ENCODE measurements at regions not wholly inside any gene's neighbourhood (a gene's known extent, or its start where the extent isn't known, plus 50 kb on each side); places are given as distances from the start of the nearest gene placed in this dataset.
"Not testable (repeated sequence)": the region's sequence is repeated elsewhere in the genome, so short reads cannot be mapped to it uniquely, and the experiment has no call there.

DNA sequence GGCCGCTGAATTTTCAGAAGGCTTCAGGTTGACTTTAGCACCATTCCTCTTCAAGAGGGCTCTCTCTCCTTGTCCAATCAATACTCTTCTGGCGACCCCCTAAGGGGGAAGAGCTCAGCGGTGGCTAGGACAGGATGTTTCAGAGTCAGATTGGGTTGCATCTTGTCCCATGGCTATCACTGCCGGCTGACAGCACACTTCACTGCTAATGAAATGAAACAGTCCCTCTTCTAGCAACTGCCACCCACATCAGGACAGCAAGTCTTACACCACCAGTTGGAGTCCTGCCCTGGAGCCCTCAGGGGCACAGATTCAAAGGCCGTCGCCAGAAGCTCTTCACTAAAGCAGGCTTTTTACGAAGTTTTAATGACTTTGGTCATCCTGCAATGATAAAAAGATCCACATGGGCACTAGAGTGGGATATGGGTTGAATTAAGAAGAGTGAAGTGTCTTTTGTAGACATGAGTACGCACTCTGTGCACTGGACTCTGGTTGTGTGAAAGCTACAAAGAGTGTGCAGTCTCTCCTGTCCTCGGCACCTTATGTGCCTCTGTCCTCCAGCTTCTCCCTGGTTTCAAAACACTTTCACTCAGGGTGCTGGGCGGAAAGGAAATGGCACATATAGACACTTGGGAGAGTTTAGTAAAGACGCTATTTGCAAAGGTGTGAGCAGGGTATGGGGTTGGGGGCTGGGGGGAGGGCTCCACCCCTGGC is 66.1 kb upstream of the SLC22A16 start:
- Histone ChIP-seq H3K9me3 (no peaks in the 10 kb centered on the region), H3K36me3 (no peaks in the 10 kb centered on the region), H3K4me1 (no peaks in the 10 kb centered on the region), H3K27me3 (no peaks in the 10 kb centered on the region), H3K4me3 (no peak overlapping the region), H3K27ac (no peak overlapping the region)
- DNase-seq: no peak
- intact Hi-C loops (cut with DNase I): no loop called here
- ATAC-seq: no peak
- TF ChIP-seq, protein P1, sequence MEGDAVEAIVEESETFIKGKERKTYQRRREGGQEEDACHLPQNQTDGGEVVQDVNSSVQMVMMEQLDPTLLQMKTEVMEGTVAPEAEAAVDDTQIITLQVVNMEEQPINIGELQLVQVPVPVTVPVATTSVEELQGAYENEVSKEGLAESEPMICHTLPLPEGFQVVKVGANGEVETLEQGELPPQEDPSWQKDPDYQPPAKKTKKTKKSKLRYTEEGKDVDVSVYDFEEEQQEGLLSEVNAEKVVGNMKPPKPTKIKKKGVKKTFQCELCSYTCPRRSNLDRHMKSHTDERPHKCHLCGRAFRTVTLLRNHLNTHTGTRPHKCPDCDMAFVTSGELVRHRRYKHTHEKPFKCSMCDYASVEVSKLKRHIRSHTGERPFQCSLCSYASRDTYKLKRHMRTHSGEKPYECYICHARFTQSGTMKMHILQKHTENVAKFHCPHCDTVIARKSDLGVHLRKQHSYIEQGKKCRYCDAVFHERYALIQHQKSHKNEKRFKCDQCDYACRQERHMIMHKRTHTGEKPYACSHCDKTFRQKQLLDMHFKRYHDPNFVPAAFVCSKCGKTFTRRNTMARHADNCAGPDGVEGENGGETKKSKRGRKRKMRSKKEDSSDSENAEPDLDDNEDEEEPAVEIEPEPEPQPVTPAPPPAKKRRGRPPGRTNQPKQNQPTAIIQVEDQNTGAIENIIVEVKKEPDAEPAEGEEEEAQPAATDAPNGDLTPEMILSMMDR (IDR thresholded peaks at IDR 0.05): no peak

DNA sequence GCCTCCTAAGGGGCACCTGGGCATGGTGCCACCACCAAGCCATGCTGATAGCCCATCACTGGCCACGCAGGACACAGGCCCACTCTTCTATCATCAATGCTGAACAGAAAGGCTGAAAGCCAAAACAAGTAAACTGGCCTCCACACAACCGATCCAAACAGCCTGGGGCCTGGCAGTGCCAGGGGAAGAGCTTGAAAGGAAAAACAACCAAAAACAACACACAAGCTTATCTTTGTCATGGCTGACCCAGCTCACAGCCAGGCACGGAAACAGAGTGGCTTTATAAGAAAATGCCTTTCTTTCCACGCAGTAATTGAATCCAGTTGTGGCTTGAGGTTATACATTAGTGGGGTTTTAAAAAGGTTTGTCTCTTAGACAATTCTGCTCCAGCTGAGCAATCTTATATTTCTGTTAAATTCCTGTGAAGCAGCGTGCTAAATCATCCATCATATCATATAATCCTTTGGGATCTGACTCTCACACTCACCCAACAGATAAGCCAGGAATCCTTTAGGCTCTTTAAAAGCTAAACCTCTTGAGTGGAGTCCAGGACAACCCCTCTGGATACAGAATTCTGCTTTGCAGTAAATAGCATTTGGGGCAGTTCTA is 65.4 kb upstream of the SLC22A16 start:
- Histone ChIP-seq H3K4me1 (no peaks in the 10 kb centered on the region), H3K4me3 (no peak overlapping the region), H3K9me3 (no peaks in the 10 kb centered on the region), H3K27ac (no peak overlapping the region), H3K27me3 (no peaks in the 10 kb centered on the region), H3K36me3 (no peaks in the 10 kb centered on the region)
- TF ChIP-seq, protein P1 (IDR thresholded peaks at IDR 0.05): no peak
- no peak for DNase-seq
- ATAC-seq: no peak
- intact Hi-C loops (cut with DNase I): no loop called here

GRCh38 chr6:110539277-110540019 is 63.0 kb upstream of the SLC22A16 start:
- H3K4me1 ChIP-seq; H3K9me3 ChIP-seq; intact Hi-C loops (cut with DNase I); DNase-seq; ATAC-seq; H3K4me3 ChIP-seq; H3K36me3 ChIP-seq; H3K27me3 ChIP-seq; H3K27ac ChIP-seq: not testable (repeated sequence)

DNA sequence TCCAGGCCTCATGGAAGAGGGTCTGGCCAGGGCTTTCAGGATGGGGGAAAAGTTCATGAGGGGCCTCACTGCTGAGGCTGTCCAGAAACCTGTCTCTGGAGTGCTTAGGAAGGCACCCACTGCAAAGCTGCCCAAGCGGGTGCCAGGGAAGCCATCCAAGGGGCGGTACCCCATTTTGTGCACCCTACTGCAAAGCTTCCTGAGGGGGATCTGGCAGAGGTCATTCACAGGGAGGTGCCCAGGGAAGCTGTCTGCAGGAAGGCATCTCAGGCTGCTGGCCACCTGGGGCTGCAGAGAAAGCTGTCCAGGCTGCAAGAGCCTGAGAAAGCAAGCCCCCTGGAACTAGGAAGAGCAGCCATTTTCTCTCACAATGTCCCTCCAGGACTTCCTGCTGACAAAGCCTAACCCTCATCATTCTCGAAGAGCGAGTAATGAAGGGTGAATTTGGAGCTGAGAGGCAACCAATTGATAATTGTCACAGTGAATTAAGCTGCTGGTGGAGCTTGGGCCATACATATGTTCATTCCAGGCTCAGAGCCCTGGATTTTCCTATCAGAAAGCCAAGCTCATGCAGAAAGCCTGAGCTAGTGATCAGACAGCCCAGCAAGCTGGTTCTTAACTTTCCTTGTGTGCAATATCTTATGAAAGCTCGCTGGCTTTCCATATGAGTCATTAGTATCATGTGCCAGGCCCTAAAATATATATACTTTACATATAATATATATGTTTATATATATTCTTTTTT is 62.2 kb upstream of the SLC22A16 start:
- ATAC-seq: no peak
- H3K9me3 ChIP-seq: no peaks in the 10 kb centered on the region
- H3K36me3 ChIP-seq: no peaks in the 10 kb centered on the region
- intact Hi-C loops (cut with DNase I): no loop called here
- DNase-seq: no peak
- TF ChIP-seq, protein P1 (IDR thresholded peaks at IDR 0.05): no peak
- no peak overlapping the region for H3K4me3 ChIP-seq
- H3K4me1 ChIP-seq: no peaks in the 10 kb centered on the region
- H3K27ac ChIP-seq: no peak overlapping the region
- H3K27me3 ChIP-seq: no peaks in the 10 kb centered on the region

DNA sequence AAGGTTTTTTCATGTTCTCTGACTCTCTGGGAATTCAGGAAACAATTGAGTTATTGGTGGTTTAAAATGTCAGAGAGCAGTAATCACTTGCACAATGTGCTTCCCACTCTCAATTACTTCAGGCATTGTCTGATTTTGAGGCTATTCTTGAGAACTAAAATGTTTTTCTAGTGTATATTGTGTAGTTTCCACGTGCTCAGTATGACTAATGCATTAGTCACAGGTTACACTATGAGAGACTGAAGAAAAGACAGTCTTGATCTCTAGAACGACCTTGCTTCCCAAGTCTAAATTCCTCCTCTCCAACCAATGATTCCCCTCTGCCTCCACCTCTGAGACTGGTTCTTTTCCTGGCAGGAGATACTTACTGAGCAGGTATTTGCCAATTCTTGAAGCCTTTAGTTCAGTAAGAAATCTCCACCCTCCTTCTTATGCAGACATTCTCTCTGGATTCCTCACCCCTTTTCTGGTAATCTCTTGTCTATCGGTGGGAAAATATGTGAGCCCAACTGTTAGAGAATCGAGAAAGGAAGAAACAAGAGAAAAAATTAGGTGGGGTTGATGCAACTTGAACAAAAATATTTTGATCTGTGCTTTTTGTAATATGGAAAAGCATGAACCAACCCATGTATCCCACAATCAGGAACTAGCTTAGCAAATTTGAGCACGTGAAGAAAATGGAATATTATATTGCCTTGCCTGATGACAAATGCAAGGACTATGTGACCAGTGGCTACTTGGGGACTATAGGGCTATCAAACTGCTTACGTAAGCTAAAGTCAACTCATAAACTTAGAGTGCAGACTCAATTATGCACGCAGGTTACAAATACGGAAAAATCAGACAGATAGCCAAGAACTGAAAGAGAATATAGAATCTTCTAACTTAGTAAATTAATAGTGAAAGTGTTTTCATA is 61.1 kb upstream of the SLC22A16 start:
- Histone ChIP-seq H3K9me3 (no peaks in the 10 kb centered on the region), H3K27ac (no peak overlapping the region)
- intact Hi-C loops (cut with DNase I): no loop called here

More for the DNA sequence above, 61.1 kb upstream of the SLC22A16 start:
- DNase-seq: no peak
- H3K4me1 ChIP-seq: no peaks in the 10 kb centered on the region
- H3K4me3 ChIP-seq: no peak overlapping the region
- ATAC-seq: peak; percentile 80
- TF ChIP-seq, protein P1 (IDR thresholded peaks at IDR 0.05): no peak
- no peaks in the 10 kb centered on the region for H3K27me3 ChIP-seq
- H3K36me3 ChIP-seq: no peaks in the 10 kb centered on the region
